Mesothelial cell of epicardium (in vitro differentiated cells): ENCODE measurements at regions not wholly inside any gene's neighbourhood (a gene's known extent, or its start where the extent isn't known, plus 50 kb on each side); places are given as distances from the start of the nearest gene placed in this dataset.

Source experiments
- DNase-seq, 2 experiments: peaks; one replicate each; pipeline ENCODE4 v3.0.0; 2021; ENCODE audit warnings: low spot score in 2 of 2; ENCODE audit not compliant: unreplicated experiment in 2 of 2
- H3K27ac Mint-ChIP-seq: 2 replicates; pipeline ENCODE4 v1.8.0; 2021; ENCODE audit warnings: mixed read lengths
- H3K27me3 Mint-ChIP-seq: 2 replicates; pipeline ENCODE4 v1.8.0; 2021; ENCODE audit warnings: low read depth, mixed read lengths
- H3K36me3 Mint-ChIP-seq: 2 replicates; pipeline ENCODE4 v1.8.0; 2021; ENCODE audit warnings: mixed read lengths
- H3K4me1 Mint-ChIP-seq: 2 replicates; pipeline ENCODE4 v1.8.0; 2021; ENCODE audit warnings: mixed read lengths
- H3K4me3 Mint-ChIP-seq: 2 replicates; pipeline ENCODE4 v1.8.0; 2021; ENCODE audit warnings: mild to moderate bottlenecking, moderate library complexity, mixed read lengths
- H3K9me3 Mint-ChIP-seq: 2 replicates; pipeline ENCODE4 v1.8.0; 2021; ENCODE audit warnings: mixed read lengths
- CTCF ChIP-seq: fragments of 200-600 bp; sonication (generic); IDR thresholded peaks from one replicate; pipeline ENCODE4 v1.5.0; 2021; ENCODE audit warnings: antibody characterized with exemption; ENCODE audit not compliant: unreplicated experiment

GRCh38 chr11:29125606-29126005 is 891.2 kb downstream of the KCNA4 start:
- no peaks in the 10 kb centered on the region for H3K9me3 Mint-ChIP-seq
- no peak overlapping the region for H3K4me3 Mint-ChIP-seq
- H3K27ac Mint-ChIP-seq, result no peak overlapping the region
- no peaks in the 10 kb centered on the region for H3K36me3 Mint-ChIP-seq
- no peaks in the 10 kb centered on the region for H3K27me3 Mint-ChIP-seq
- TF ChIP-seq CTCF, result no peak
- H3K4me1 Mint-ChIP-seq, result no peaks in the 10 kb centered on the region
- no peak for DNase-seq

- H3K4me1 Mint-ChIP-seq, result peaks cover 7% of the 10 kb centered on the region
- H3K36me3 Mint-ChIP-seq, result no peaks in the 10 kb centered on the region
- no peaks in the 10 kb centered on the region for H3K9me3 Mint-ChIP-seq
- H3K4me3 Mint-ChIP-seq, result no peak overlapping the region
- no peak for DNase-seq
- H3K27me3 Mint-ChIP-seq, result no peaks in the 10 kb centered on the region
- TF ChIP-seq CTCF, result no peak
- H3K27ac Mint-ChIP-seq, result no peak overlapping the region
These were observed 892.4 kb downstream of the KCNA4 start for GRCh38 chr11:29124470-29124869.

- Mint-ChIP-seq H3K4me1 (peaks cover 10% of the 10 kb centered on the region), H3K9me3 (no peaks in the 10 kb centered on the region), H3K36me3 (no peaks in the 10 kb centered on the region), H3K27ac (peak overlapping the region; percentile 80), H3K27me3 (no peaks in the 10 kb centered on the region), H3K4me3 (no peak overlapping the region)
- no peak for TF ChIP-seq CTCF
- DNase-seq, result no peak
These were observed 896.9 kb downstream of the KCNA4 start for GRCh38 chr11:29119707-29120618.

- Mint-ChIP-seq H3K4me3 (no peak overlapping the region), H3K4me1 (peaks cover 10% of the 10 kb centered on the region), H3K27ac (no peak overlapping the region), H3K27me3 (no peaks in the 10 kb centered on the region), H3K9me3 (no peaks in the 10 kb centered on the region), H3K36me3 (no peaks in the 10 kb centered on the region)
- DNase-seq, result no peak
- no peak for TF ChIP-seq CTCF
These were observed 897.7 kb downstream of the KCNA4 start for GRCh38 chr11:29119116-29119515.

GRCh38 chr11:29100967-29101366 is 915.9 kb downstream of the KCNA4 start:
- TF ChIP-seq CTCF, result no peak
- Mint-ChIP-seq H3K4me1 (no peaks in the 10 kb centered on the region), H3K27me3 (no peaks in the 10 kb centered on the region), H3K9me3 (peaks cover 23% of the 10 kb centered on the region), H3K27ac (no peak overlapping the region), H3K4me3 (no peak overlapping the region), H3K36me3 (no peaks in the 10 kb centered on the region)
- no peak for DNase-seq
